Hippocampal formation (tissue), 2 donors: ENCODE measurements at regions not wholly inside any gene's neighbourhood (a gene's known extent, or its start where the extent isn't known, plus 50 kb on each side); places are given as distances from the start of the nearest gene placed in this dataset.

Experiments used
- DNase-seq, 2 donors: peaks; one replicate each; lab custom pipeline; 2025; lab: John Stamatoyannopoulos, UW

DNA sequence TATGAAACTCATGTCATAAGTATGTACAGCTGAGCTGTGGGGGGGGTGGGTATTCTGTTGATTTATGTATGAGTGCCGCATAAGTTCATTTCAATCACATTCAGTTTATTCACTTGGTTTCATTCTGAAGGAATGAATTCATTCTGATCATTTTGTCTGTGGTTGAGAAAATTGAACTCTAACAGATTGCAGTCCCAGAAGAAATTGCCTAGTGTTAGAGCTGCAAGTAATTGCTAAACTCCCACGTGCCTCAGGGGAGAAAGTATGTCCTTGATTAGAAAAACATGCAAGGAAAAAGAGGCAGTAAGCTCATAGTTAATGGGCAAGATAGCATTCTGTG lies 442.4 kb upstream of the MGAT4C start:
- no peak for DNase-seq

DNA sequence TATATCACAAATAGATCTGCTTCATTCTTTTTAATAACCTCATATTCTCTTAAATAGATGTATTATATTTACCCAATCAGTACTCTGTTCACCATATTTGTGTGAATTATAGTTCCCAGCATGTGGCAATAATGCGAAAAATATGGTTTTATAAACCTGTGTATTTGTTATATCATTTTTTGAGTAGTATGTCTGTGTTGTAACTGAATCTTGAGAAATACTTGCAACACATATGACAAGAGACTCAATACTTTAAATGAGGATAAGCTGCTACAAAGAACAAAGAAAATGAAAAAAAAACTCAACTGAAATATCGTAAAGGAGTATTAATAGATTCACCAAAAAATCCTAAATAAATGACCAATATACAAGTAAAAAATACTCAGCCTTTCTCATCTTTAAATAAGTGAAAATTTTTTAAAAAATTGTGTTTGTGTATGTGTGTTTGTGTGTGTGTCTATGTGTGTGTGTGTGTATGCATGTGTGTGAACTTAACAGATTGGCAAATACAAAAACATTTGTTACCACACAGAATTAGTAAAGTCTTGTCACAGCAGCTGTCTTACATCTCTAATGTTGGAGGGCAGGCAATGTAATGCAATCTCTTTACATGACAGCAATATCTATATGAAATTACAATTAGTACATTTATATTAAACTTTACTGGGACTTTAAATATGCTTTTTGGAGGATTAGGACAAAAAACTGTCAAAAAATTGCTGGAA lies 441.9 kb upstream of the MGAT4C start:
- DNase-seq, result no peak

DNA sequence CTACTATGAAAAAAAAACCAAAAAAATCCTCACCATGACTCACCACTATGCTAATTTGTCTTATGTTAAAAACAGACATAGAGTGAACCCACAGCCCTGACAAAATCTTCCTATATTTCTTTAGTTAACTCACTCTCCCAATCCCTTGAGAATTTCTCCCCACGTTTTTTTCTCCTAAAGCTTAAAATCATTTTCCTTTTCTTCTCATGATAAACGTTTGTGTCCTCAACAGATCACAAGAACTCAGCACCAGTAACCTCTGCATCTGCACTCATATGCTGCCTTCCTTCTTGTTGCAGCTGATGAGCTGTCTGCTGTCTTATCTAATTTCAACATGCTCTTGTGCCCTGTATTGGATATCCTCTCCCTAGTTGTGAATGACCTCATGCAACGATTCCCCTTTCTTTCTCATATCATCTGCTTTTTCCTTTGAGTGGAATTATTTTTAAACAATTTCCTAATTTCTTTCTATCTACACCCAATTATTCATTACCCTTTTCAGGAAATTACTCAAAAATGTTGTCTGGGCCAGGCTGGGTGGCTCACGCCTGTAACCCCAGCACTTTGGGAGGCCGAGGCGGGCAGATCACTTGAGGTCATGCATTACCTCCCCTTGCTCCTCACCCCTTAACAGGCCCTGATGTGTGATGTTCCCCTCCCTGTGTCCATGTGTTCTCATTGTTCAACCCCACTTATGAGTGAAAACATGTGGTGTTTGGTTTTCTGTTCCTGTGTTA lies 427.5 kb upstream of the MGAT4C start:
- no peak for DNase-seq

DNA sequence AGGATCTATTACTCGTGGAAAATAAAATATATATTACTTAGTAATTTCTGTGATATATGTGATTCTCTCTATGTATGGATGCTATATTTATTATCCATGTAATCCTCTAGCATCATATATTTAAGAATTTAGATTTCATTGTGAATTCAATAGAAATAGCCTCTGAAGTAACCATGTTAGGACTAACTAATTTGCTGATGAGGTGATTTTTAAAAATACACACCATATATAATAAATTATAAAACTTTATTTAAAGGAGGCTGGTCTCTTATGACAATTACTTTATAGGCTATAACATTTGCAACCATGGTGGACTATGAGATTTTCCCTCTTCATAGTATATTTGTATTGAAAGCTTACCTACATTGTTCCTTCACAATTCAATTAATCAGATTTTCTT lies 424.9 kb upstream of the MGAT4C start:
- DNase-seq, result no peak

DNA sequence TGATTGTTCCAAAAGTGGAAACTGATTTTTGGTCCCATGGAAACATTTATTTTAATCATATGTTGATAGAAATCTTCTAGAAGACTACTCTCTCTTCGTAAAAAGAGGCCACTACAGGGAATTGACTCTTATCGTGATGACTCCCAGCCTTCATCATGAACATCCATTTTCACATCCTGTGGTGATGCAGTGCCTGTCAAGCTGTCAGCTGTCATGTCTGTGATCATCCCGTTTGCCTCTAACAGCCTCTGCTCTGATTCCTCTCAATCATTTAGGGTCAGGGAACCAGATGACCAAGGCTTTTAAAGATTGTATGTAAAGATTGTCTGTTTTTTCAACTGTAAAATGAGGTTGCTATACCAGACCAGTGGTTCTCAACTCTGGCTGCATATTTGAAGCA lies 419.0 kb upstream of the MGAT4C start:
- DNase-seq, result no peak

DNA sequence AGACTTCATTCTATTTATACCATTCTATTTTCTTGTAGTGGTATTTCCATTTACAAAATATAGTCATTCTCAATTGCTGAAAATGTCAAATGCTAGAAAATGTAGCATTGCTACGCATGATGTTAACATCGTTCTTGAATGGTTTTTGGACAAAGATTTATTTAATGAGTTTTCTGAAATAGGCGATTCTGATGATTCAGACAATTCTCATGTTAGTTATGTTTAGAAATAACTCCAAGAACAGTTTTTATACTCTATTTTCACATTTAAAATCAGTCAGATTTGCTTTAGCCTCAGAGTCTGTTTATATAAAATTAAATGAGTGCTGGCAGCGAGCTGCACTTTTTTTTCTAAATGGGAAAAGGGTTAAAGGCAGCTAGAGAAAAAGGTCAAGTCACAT lies 414.8 kb upstream of the MGAT4C start:
- no peak for DNase-seq

DNA sequence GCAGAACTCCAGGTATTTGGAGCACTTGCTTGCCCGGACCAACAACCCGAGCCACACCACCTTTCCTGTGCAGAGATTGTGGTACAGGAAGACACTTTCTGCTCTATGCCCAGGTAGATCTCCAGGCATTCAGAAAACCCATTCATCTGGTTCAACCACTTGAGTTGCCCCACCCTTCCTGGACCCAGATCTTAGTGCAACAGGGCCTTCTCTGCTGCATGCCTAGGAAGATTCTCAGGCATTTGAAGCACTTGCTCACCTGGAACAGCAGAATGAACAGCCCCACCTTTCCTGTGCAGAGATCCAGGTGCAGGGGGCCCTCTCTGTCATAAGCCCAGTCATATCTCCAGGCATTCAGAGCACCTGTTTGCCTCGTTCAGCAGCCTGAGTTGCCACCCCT lies 412.8 kb upstream of the MGAT4C start:
- no peak for DNase-seq

DNA sequence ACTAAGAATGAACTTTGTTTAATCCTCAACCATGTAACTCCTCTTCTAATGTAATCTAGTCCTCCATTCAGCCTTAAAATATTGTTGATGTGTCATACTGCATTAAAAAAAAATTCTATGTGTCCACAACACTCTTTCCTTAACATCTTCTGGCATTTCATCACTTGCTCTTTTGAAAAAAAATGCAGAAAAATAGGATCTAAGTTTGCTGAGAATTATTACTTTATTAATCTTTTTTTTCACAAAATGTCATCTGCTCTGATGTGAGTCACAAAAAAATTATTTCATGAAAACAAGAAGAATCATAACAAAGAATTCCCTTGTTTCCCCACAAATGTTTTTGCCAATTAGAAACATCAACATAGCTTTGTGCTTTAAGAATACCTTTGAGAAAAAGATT lies 410.1 kb upstream of the MGAT4C start:
- DNase-seq, result no peak

DNA sequence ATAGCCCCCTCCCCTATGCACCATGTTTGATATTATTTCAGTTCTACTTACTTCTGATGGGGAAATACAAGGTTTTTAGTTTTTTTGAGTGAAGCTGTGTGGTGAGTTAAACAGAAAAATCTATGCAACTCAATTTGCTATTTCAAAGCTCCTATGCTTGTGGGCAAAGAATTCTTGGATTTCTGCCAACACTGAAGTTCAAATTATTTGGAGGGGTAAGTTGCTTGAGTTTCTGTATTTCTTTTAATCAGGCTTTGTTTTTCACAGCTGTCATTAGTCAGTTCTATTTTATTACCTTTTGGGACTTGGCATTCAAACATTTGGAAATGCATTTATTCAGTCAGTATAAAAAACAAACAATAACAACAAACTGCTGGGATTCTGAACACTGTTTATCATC lies 407.5 kb upstream of the MGAT4C start:
- no peak for DNase-seq

DNA sequence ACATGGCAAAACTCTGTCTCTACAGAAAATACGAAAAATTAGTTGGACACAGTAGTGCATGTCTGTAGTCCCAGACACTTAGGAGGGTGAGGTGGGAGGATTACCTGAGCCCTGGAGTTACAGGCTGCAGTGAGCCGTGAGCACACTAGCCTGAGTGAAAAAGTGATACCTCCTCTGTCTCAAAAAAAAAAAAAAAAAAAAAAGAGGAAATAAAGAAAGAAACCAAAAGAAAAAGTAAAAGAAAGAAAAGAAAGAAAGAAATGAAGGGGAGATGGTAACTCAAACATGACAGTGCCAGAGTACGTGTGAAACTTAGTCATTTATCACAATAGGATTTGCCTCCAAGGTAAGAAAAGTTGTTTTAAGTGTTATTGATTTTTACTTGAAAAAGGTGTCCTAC lies 407.0 kb upstream of the MGAT4C start:
- no peak for DNase-seq

DNA sequence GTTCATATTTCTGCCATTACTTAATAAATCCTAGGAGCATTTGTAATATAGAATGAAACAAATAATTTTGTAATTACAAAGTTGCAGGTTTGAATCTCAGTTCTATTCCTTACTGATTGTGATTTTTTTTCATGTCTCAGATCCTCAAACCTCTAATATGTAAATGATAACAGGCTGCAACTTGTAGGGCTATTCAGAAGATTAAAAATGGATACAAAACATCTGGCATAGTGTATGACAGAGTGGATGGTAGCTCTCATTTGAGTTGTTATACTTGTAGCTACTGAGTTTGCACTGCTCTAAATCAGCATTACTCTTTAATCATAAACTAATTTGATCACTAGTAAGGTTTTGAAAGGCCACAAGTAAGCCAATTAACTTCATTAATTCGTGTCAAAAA lies 406.3 kb upstream of the MGAT4C start:
- no peak for DNase-seq

DNA sequence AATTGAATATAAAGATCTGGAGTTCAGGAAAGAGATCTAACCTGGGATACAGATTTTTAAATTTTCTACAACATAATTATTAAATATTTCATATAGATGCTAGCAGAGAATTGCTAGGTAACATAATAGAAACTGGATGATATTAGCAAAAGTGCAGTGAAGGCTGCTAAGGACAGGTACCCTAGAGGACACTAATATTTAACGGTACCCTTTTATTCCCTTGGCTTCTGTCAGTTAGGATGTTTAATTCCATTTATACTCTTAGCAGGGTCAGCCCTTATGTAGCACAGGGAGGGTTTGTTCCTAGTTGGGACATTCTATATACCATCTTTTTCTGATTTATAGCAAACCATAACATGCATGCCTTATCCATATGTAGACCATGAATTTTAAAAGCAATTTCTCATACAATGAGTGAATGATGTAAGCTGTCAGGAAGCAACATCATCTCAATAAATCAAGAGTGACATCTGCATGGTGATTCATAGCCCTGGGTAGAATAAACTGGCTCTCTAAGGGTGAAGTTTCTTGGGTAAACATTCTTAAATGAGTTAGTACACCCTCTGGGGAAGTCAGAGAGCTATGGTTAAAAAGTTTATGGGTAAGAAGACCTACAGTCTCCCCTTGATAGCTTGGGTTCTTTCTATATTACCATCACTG lies 404.4 kb upstream of the MGAT4C start:
- DNase-seq, result no peak

DNA sequence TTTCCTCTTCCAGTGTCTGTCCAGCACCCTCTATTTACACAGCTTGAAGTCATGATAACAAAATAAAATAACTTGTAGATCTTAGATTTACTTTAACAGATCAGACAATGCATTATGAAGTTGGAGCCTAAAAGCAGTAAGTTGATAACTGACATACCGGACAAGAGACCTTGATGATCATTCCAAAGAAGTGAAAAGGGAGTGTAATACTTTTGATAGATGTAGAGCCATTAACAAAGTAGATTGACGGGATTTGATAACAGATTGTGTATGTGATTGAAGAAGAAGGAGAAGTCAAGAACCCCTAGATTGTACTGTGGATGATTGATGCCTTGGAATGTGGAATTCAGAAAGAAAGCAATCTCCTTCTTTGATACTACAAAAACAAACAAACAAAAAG lies 403.8 kb upstream of the MGAT4C start:
- DNase-seq, result no peak

DNA sequence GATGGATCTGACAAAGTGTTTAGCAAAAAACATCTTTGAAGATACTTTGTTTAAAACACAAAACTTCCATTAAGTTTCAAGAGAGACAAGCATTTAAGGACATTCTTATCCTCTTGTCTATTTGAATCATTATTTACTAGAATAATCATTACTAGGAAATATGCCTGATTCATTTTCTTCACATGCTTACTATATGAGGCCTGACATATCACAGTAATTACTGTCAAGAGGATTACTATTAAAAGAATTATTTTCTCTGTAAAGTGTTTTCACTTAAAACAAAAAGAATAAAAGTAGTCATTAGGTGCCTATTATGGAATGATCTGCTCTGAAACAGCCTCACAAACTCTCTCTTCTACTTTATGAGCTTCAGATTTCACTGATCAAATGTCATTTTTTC lies 402.1 kb upstream of the MGAT4C start:
- DNase-seq, result no peak

DNA sequence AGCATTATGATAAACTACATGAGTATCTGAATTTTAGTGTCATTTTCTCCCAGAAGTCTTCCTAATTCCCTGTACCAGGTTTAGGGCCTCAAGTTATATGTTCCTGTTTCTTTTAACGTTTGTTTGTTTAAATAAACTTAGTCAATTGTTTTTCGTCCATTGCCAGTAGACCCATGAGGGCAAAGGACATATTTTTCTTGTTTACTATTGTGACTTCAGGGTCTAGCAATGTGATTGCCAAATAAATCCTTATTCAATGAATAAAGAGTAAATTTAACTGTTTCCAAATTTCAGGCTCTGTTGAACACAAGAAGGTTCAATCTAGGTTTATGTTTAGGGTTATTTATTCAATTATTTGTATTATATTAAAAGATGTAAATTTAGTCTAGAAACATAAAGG lies 391.6 kb upstream of the MGAT4C start:
- no peak for DNase-seq

DNA sequence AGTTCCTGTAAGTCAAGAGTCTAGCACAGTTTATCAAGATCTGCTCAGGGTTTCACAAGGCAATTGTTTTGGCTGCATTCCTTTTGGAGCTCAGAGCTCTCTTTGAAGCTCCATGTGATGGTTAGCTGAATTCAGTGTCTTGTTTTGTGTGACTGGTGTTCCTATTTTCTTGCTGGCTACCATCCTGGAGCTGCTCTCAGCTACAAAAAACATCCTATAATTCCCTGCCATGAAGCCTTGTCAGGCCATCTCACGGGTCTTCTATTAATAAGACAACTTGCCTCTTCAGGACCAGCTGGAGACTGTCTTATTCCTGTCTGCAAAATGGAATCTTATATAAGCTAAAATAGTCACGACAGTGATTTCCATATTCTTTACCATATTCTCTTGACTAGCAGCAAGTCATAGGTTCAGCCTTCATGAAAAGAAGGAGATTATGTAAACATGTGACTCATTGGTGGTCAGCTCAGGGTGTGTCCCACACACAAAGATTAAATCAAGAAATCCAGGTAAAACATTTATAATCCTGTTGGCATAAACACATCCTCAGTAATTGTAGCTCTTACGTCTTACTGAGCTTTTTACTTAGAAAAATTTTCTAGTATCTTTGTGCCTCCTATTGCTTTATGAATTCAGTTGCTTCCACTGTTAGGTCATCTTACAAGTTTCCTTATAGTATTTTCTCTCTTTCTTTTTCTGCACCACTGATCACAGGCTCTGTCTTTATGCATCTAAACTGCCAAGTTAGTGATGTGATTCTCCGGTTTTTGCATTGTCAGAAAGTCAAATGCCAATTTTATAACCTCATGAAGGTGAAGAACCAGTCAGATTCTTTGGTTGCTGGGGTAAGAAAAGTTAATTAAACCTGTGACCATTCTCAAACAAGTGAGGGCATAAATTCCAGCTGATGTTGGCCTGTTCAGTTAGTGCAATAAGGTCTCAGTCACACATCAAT lies 378.5 kb upstream of the MGAT4C start:
- no peak for DNase-seq

DNA sequence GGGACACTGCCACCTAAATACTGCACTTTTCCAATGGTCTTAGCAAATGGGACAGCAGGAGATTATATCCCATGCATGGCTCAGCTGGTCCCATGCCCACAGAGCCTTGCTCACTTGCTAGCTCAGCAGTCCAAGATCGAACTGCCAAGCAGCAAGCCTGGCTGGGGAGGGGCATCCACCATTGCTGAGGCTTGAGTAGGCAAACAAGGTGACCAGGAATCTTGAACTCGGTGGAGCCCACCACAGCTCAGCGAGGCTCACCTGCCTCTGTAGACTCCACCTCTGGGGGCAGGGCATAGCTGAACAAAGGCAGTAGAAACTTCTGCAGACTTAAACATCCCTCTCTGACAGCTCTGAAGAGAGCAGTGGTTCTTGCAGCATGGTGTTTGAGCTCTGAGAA lies 370.8 kb upstream of the MGAT4C start:
- no peak for DNase-seq

DNA sequence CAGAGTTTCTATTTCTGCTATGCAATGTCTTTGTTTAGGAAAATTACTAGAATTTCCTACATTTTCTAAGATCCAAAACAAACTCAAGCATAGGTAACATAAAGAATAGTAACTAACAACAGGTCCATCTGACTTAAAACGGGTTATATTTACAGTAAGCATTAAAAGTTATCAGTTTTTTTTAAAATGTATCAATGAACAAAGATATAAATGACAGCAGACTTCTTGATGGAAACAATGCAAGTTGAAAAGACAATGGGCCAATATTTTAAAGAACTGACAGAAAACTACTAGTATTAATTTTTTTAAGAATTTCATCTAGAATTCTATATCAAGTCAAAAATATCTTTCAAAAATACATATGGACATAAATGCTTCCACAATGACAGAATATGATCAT lies 367.1 kb upstream of the MGAT4C start:
- DNase-seq, result no peak

DNA sequence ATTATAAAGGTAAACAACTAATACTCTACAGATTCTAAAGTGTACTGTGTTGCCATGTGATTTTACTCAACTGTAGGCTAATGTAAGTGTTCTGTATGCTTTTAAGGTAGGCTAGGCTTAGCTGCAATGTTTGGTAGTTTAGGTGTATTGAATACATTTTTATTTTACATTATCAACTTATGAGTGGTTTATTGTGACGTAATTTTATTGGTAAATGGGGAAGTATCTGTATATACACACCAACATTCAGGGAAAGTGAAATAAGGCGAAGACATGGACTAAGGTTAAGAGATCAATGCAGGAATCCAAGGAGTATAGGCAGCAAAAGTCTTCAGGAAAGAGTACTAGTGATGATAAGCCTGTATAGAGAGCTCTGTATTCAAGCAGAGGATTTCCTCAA lies 365.8 kb upstream of the MGAT4C start:
- DNase-seq, result no peak

DNA sequence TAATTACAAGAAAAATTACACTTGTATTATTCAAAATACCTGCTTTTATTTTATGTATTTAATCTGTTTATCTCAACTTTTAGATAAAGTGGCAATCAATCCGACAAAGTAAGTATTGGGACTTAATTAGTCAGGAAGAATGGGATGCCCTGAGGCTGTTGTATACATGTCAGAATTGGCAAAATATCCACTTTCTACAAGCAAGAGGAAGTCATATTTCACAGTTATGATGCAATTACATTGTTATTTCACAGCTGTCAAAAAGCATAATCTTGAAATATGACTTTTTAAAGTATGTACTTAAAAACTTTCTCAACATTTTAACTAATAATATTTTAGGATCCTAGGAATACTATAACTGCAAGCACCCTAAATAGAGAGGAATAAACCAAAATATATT lies 357.1 kb upstream of the MGAT4C start:
- DNase-seq, result no peak

DNA sequence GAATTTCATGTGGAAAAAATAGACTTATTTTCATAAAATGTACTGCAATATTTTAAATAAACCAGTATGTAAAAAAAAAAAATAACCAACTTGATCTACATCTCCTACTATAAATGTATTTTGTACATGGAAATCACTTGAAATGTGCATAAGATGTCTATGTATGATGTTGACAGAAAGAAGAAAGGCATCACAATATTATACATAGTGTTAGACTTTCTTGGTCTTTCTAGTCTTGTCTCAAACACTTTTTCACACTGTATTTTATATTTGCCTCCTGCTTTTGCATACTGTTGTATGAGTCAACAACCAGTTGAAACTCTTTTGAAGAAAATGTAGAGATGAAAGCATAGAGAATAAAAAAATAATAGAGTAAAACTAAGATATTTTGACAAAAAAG lies 352.4 kb upstream of the MGAT4C start:
- DNase-seq, result no peak

DNA sequence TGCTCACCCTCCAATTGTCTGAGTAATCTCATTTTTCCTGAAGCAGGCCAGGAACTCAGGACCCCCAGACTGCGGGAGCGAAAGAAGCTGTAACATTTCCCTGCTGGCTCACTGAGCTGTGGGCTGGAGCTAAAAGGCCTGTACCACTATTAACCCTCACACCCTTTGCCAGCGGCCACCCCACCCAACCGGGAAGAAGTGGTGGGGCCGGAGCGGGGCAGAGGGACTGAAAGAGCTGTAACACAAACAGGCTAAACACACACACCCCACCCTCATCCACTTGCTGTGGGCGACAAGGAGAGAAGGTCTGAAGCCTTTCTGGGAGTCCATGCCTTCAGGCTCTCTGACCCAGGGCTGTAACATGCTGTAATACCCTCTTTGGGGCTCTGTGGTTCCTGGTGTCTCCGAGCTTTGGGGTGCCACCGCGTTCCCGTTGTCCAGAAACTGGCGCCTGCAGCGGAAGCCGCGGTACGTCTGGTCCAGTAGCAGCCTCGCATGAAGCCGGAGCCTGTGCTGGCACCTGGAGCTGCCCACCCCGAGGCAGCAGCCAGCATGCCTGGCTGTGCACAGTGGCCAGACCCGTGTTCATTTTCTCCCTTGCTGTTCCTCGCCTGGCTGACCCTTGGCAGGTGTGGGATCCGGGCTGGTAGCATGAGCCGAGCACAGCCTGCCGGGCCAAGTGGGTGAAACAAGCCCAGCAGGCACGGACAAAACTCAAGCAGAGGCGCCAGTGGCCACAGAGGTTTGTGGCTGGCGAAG lies 345.5 kb upstream of the MGAT4C start:
- no peak for DNase-seq
